HEK293 (cell line): ENCODE measurements at regions not wholly inside any gene's neighbourhood (a gene's known extent, or its start where the extent isn't known, plus 50 kb on each side); places are given as distances from the start of the nearest gene placed in this dataset.

Experiments
- MEIS1 ChIP-seq: sonication (generic); formaldehyde crosslinking; IDR thresholded peaks from 2 replicates; pipeline ENCODE4 v1.8.1; 2022; ENCODE audit warnings: missing genetic modification reagents, mild to moderate bottlenecking, borderline replicate concordance
- ZNF16 ChIP-seq: fragments of 450-650 bp; formaldehyde crosslinking; IDR thresholded peaks from 2 replicates; pipeline ENCODE4 v1.5.1; 2016; ENCODE audit warnings: low read depth, missing biosample characterization, missing genetic modification characterization
- ZNF24 ChIP-seq: fragments of 450-650 bp; formaldehyde crosslinking; IDR thresholded peaks from 2 replicates; pipeline ENCODE4 v1.5.1; 2016; ENCODE audit warnings: missing biosample characterization, missing genetic modification characterization
- ZNF274 ChIP-seq, 2 experiments: fragments of 200-500 bp in 1 of 2; fragments of 450-650 bp in 1 of 2; sonication (Bioruptor generic) in 1 of 2; formaldehyde crosslinking in 1 of 2; IDR thresholded peaks; 2 replicates each; pipeline versions ENCODE4 v1.5.1 to v1.6.1; 2014 to 2016; ENCODE audit warnings: borderline replicate concordance in 1 of 2, inconsistent platforms in 1 of 2, low read length in 1 of 2, missing biosample characterization in 1 of 2, missing genetic modification characterization in 1 of 2
- ZNF416 ChIP-seq: fragments of 450-650 bp; formaldehyde crosslinking; IDR thresholded peaks from 2 replicates; pipeline ENCODE4 v1.5.1; 2016; ENCODE audit warnings: missing biosample characterization, missing genetic modification characterization
- ZNF670 ChIP-seq: fragments of 450-650 bp; formaldehyde crosslinking; IDR thresholded peaks from 2 replicates; pipeline ENCODE4 v1.5.1; 2016; ENCODE audit warnings: missing biosample characterization, missing genetic modification characterization, low read depth
- ZSCAN16 ChIP-seq: fragments of 450-650 bp; formaldehyde crosslinking; IDR thresholded peaks from 2 replicates; pipeline ENCODE4 v1.5.1; 2016; ENCODE audit warnings: missing biosample characterization, missing genetic modification characterization
- TF ChIP-seq, protein P1 (sequence below): fragments of 450-650 bp; formaldehyde crosslinking; IDR thresholded peaks from 2 replicates; pipeline ENCODE4 v1.5.1; 2016; ENCODE audit warnings: missing biosample characterization, missing genetic modification characterization
- TF ChIP-seq, protein P2 (sequence below): sonication (generic); formaldehyde crosslinking; IDR thresholded peaks from 2 replicates; pipeline ENCODE4 v1.8.1; 2022; ENCODE audit warnings: mild to moderate bottlenecking, moderate library complexity, missing genetic modification reagents

DNA sequence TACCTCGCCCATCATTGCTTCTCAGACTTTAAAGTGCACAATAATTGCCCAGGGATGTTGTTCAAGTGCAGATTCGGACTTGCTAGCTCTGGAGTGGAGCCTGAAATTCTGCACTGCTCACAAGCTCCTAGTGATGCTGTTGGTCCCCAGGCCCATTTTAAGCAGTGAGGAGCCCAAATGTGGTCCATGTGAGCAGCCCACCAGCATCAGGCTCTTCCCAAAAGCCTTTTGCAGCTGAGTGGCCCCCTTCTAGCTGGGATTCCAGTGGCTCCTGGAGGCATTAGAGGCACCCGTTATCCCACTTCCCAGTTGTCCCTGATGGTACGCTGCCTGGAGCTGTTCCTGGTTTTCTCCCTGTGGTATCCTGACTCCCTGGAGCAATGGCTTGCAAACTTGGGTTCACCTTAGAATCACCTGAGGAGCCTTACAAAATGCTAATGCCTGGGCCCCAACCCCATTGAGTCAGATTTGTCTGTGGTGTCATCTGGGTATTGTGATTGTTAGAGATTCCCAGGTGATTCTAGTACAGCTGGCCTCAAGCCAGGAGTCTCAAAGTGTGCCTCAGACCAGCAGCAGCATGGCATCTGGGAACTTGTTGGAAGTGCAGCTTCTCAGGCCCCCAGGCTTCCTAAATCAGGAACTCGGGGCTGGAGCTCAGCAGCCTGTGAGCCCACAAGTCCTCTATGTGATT is 186.9 kb upstream of the SLC24A3 start:
- TF ChIP-seq, protein P1, sequence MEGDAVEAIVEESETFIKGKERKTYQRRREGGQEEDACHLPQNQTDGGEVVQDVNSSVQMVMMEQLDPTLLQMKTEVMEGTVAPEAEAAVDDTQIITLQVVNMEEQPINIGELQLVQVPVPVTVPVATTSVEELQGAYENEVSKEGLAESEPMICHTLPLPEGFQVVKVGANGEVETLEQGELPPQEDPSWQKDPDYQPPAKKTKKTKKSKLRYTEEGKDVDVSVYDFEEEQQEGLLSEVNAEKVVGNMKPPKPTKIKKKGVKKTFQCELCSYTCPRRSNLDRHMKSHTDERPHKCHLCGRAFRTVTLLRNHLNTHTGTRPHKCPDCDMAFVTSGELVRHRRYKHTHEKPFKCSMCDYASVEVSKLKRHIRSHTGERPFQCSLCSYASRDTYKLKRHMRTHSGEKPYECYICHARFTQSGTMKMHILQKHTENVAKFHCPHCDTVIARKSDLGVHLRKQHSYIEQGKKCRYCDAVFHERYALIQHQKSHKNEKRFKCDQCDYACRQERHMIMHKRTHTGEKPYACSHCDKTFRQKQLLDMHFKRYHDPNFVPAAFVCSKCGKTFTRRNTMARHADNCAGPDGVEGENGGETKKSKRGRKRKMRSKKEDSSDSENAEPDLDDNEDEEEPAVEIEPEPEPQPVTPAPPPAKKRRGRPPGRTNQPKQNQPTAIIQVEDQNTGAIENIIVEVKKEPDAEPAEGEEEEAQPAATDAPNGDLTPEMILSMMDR (tag by site-specific recombination), result no peak
- TF ChIP-seq ZSCAN16, result no peak
- no peak for TF ChIP-seq ZNF670 (tag by site-specific recombination)
- TF ChIP-seq ZNF416 (tag by site-specific recombination), result no peak
- TF ChIP-seq, protein P2, sequence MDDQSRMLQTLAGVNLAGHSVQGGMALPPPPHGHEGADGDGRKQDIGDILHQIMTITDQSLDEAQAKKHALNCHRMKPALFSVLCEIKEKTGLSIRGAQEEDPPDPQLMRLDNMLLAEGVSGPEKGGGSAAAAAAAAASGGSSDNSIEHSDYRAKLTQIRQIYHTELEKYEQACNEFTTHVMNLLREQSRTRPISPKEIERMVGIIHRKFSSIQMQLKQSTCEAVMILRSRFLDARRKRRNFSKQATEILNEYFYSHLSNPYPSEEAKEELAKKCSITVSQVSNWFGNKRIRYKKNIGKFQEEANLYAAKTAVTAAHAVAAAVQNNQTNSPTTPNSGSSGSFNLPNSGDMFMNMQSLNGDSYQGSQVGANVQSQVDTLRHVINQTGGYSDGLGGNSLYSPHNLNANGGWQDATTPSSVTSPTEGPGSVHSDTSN (CRISPR knock-in tag), result no peak
- no peak for TF ChIP-seq ZNF274 (IDR thresholded peaks at IDR 0.05; ENCODE audit: low read length)
- TF ChIP-seq ZNF274 (tag by site-specific recombination; IDR thresholded peaks at IDR 0.05; ENCODE audit: borderline replicate concordance), result no peak
- no peak for TF ChIP-seq MEIS1
- TF ChIP-seq ZNF24 (tag by site-specific recombination), result no peak
- no peak for TF ChIP-seq ZNF16 (tag by site-specific recombination)
